HCT116 (cell line): ENCODE measurements at regions not wholly inside any gene's neighbourhood (a gene's known extent, or its start where the extent isn't known, plus 50 kb on each side); places are given as distances from the start of the nearest gene placed in this dataset.

Experiments used
- CTCF ChIP-seq, 3 experiments: fragments of 200-600 bp in 1 of 3; sonication (generic) in 1 of 3; IDR thresholded peaks in 2 of 3; conservative IDR thresholded peaks in 1 of 3; 2 replicates each; pipeline ENCODE4 v1.5.1; 2012 to 2017; ENCODE audit warnings: low read depth in 2 of 3, low read length in 2 of 3, antibody characterized with exemption in 1 of 3, borderline replicate concordance in 1 of 3, control low read depth in 1 of 3, mild to moderate bottlenecking in 1 of 3, mixed read lengths in 1 of 3, mixed run types in 1 of 3, moderate library complexity in 1 of 3; ENCODE audit not compliant: insufficient read depth in 1 of 3
- POLR2A ChIP-seq: IDR thresholded peaks from 2 replicates; pipeline ENCODE4 v1.7.0; 2011; ENCODE audit warnings: borderline replicate concordance; ENCODE audit not compliant: insufficient read depth, insufficient read length; ENCODE audit errors: extremely low read depth

GRCh38 chr1:80961464-80962190 is 839.1 kb upstream of the ADGRL2 start:
- TF ChIP-seq POLR2A (no peak), CTCF (IDR thresholded peaks at IDR 0.05 in 2 of 3, conservative IDR thresholded peaks at IDR 0.05 in 1 of 3; ENCODE audit: borderline replicate concordance in 1 of 3, insufficient read depth in 1 of 3, low read depth in 2 of 3, low read length in 2 of 3) (no peak)
